SK-N-SH (cell line): ENCODE measurements at regions not wholly inside any gene's neighbourhood (a gene's known extent, or its start where the extent isn't known, plus 50 kb on each side); places are given as distances from the start of the nearest gene placed in this dataset.

Experiments
- CTCF ChIA-PET: fragments of 300-600, 350-600 bp; formaldehyde crosslinking; extraction: SDS; loops from one replicate; lab custom pipeline; 2021; lab: Yijun Ruan, JAX
- POLR2A ChIA-PET: fragments of 350-600 bp; sonication (Branson Sonifier 250); formaldehyde crosslinking; extraction: SDS; loops from one replicate; lab custom pipeline; 2020; ENCODE audit warnings: antibody characterized with exemption, inconsistent platforms; lab: Yijun Ruan, JAX
- DNase-seq: peaks from one replicate; pipeline ENCODE4 v3.0.0; 2012
- H2AFZ ChIP-seq: fragments of 200-600 bp; sonication (generic); 2 replicates; pipeline ENCODE4 v1.8.1; 2016; ENCODE audit warnings: antibody characterized with exemption, mild to moderate bottlenecking, low read depth
- H3F3A ChIP-seq: fragments of 200-600 bp; sonication (generic); replicated peaks from 2 replicates; pipeline ENCODE3; 2016; ENCODE audit warnings: antibody characterized with exemption, mild to moderate bottlenecking; ENCODE audit not compliant: insufficient read depth
- H3K27ac ChIP-seq, 2 experiments: fragments of 200-500 bp in 1 of 2; fragments of 200-600 bp in 1 of 2; sonication (Bioruptor generic) in 1 of 2; sonication (generic), shearing (Covaris generic) in 1 of 2; 2 replicates each; pipeline versions ENCODE4 v1.5.1 to v1.6.1; 2014 to 2016; ENCODE audit warnings: low read depth in 2 of 2, inconsistent platforms in 1 of 2, low read length in 1 of 2, mild to moderate bottlenecking in 1 of 2, mixed read lengths in 1 of 2
- H3K27me3 ChIP-seq: fragments of 200-600 bp; sonication (generic), shearing (Covaris generic); 2 replicates; pipeline ENCODE4 v1.6.1; 2016; ENCODE audit warnings: mixed run types; ENCODE audit not compliant: insufficient read depth
- H3K36me3 ChIP-seq, 2 experiments: fragments of 200-500 bp in 1 of 2; fragments of 200-600 bp in 1 of 2; sonication (Bioruptor generic) in 1 of 2; sonication (generic) in 1 of 2; replicated peaks in 1 of 2; 2 replicates each; pipeline versions ENCODE3 to v1.5.1; 2014 to 2016; ENCODE audit warnings: low read length in 1 of 2, mild to moderate bottlenecking in 1 of 2; ENCODE audit not compliant: insufficient read depth in 2 of 2, control insufficient read depth in 1 of 2
- H3K4me1 ChIP-seq, 2 experiments: fragments of 200-500 bp in 1 of 2; fragments of 200-600 bp in 1 of 2; sonication (Bioruptor generic) in 1 of 2; sonication (generic), shearing (Covaris generic) in 1 of 2; 2 replicates each; pipeline versions ENCODE4 v1.5.1 to v1.6.1; 2014 to 2016; ENCODE audit warnings: low read depth in 1 of 2, low read length in 1 of 2, mixed run types in 1 of 2; ENCODE audit not compliant: insufficient read depth in 2 of 2, control insufficient read depth in 1 of 2
- H3K4me2 ChIP-seq: fragments of 200-600 bp; sonication (generic), shearing (Covaris generic); 2 replicates; pipeline ENCODE4 v1.6.1; 2017; ENCODE audit warnings: mixed run types
- H3K4me3 ChIP-seq, 2 experiments: fragments of 200-500 bp in 1 of 2; fragments of 200-600 bp in 1 of 2; sonication (Bioruptor generic) in 1 of 2; sonication (generic), shearing (Covaris generic) in 1 of 2; 2 replicates each; pipeline versions ENCODE4 v1.5.1 to v1.8.1; 2014 to 2016; ENCODE audit warnings: low read depth in 2 of 2, inconsistent platforms in 1 of 2, low read length in 1 of 2, mild to moderate bottlenecking in 1 of 2, mixed read lengths in 1 of 2, moderate library complexity in 1 of 2
- H3K79me2 ChIP-seq: fragments of 200-600 bp; sonication (generic); 2 replicates; pipeline ENCODE4 v1.8.1; 2017; ENCODE audit warnings: mild to moderate bottlenecking; ENCODE audit not compliant: insufficient read depth
- H3K9ac ChIP-seq: fragments of 200-600 bp; sonication (generic); 2 replicates; pipeline ENCODE4 v1.6.1; 2017; ENCODE audit warnings: mixed run types
- H3K9me2 ChIP-seq: fragments of 200-600 bp; sonication (generic); 2 replicates; pipeline ENCODE4 v1.6.1; 2017; ENCODE audit warnings: mixed run types
- H3K9me3 ChIP-seq: fragments of 200-600 bp; sonication (generic); 2 replicates; pipeline ENCODE4 v1.6.1; 2017; ENCODE audit warnings: mixed run types, mild to moderate bottlenecking, moderate library complexity
- H4K20me1 ChIP-seq: fragments of 200-600 bp; sonication (generic); 2 replicates; pipeline ENCODE4 v1.6.1; 2017; ENCODE audit warnings: mild to moderate bottlenecking, mixed run types; ENCODE audit not compliant: insufficient read depth
- CTCF ChIP-seq: fragments of 200-600 bp; sonication (generic); IDR thresholded peaks from 2 replicates; pipeline ENCODE4 v1.6.1; 2017; ENCODE audit warnings: antibody characterized with exemption, mild to moderate bottlenecking, moderate library complexity
- EP300 ChIP-seq, 2 experiments: IDR thresholded peaks; 2 replicates each; pipeline versions ENCODE4 v1.4.0 to v1.6.1; 2012; ENCODE audit warnings: borderline replicate concordance in 1 of 2, low read depth in 1 of 2, low read length in 1 of 2
- EZH2phosphoT487 ChIP-seq: fragments of 200-600 bp; sonication (generic); IDR thresholded peaks from 2 replicates; pipeline ENCODE4 v1.6.1; 2017; ENCODE audit warnings: low read depth, mixed run types, mild to moderate bottlenecking, antibody characterized with exemption, moderate library complexity, borderline replicate concordance
- FOXM1 ChIP-seq: IDR thresholded peaks from 2 replicates; pipeline ENCODE4 v1.4.0; 2012; ENCODE audit warnings: low read depth, mild to moderate bottlenecking
- GABPA ChIP-seq: IDR thresholded peaks from 2 replicates; pipeline ENCODE4 v1.4.0; 2012; ENCODE audit warnings: low read depth, mild to moderate bottlenecking
- GATA2 ChIP-seq: sonication (generic); formaldehyde crosslinking; IDR thresholded peaks from 2 replicates; pipeline ENCODE4 v1.5.0; 2020; ENCODE audit warnings: mild to moderate bottlenecking, missing genetic modification reagents
- MAX ChIP-seq: IDR thresholded peaks from 2 replicates; pipeline ENCODE4 v1.4.0; 2012; ENCODE audit warnings: low read depth
- MXI1 ChIP-seq: IDR thresholded peaks from 2 replicates; pipeline ENCODE4 v1.6.1; 2012; ENCODE audit warnings: mild to moderate bottlenecking, low read depth, low read length, improper control_type of control experiment
- NRF1 ChIP-seq: IDR thresholded peaks from 2 replicates; pipeline ENCODE4 v1.6.1; 2012; ENCODE audit warnings: low read depth, mild to moderate bottlenecking, low read length
- POLR2AphosphoS5 ChIP-seq: IDR thresholded peaks from 2 replicates; pipeline ENCODE4 v1.6.1; 2012; ENCODE audit warnings: low read depth, low read length
- REST ChIP-seq: IDR thresholded peaks from 2 replicates; pipeline ENCODE4 v1.6.1; 2012; ENCODE audit warnings: mild to moderate bottlenecking, low read depth, low read length, moderate library complexity
- RXRA ChIP-seq: IDR thresholded peaks from 2 replicates; pipeline ENCODE4 v1.4.0; 2012; ENCODE audit warnings: low read depth, mild to moderate bottlenecking, borderline replicate concordance
- SIN3A ChIP-seq: IDR thresholded peaks from 2 replicates; pipeline ENCODE4 v1.6.1; 2012; ENCODE audit warnings: low read depth, mild to moderate bottlenecking, low read length, moderate library complexity, borderline replicate concordance
- TAF1 ChIP-seq: IDR thresholded peaks from 2 replicates; pipeline ENCODE4 v1.6.1; 2012; ENCODE audit warnings: low read depth, mild to moderate bottlenecking, low read length, moderate library complexity, borderline replicate concordance
- TCF12 ChIP-seq: IDR thresholded peaks from 2 replicates; pipeline ENCODE4 v1.4.0; 2012
- TEAD4 ChIP-seq: IDR thresholded peaks from 2 replicates; pipeline ENCODE4 v1.4.0; 2012; ENCODE audit warnings: mild to moderate bottlenecking, borderline replicate concordance; ENCODE audit not compliant: insufficient read depth
- USF1 ChIP-seq: IDR thresholded peaks from 2 replicates; pipeline ENCODE4 v1.4.0; 2012; ENCODE audit warnings: low read depth, borderline replicate concordance
- YY1 ChIP-seq: IDR thresholded peaks from 2 replicates; pipeline ENCODE4 v1.4.0; 2012; ENCODE audit warnings: low read depth, mild to moderate bottlenecking
- WGBS: methylation state at CpG from one replicate; pipeline ENCODE4 v1.1.6; 2017; ENCODE audit warnings: low lambda C conversion rate; 5-methylcytosine and 5-hydroxymethylcytosine counted together
- TF ChIP-seq, protein P1 (sequence below): IDR thresholded peaks from 2 replicates; pipeline ENCODE4; 2012

DNA sequence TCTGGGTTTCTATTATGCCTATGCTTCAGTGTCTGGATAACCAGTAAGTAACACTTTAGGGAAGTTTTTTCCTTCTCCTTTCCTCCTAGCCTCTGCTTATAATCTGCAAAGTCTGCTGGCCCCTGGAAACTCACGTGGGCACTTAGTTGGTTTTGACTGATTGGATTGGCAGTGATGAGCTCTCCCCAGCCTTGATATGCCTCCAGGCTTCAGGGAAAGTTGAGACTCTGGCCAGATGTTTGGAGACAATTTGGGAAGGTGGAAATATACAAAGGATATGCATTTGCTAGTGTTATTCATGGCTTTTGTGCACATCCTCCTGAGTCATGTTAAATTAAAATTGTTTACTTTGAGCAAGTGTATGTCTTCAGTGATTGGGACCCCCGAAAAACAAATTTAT lies 160.2 kb upstream of the IL12B start (continued):
- TF ChIP-seq TEAD4 (no peak), TCF12 (no peak), MAX (no peak), YY1 (no peak), MXI1 (no peak), EZH2phosphoT487 (no peak)
- TF ChIP-seq, protein P1, sequence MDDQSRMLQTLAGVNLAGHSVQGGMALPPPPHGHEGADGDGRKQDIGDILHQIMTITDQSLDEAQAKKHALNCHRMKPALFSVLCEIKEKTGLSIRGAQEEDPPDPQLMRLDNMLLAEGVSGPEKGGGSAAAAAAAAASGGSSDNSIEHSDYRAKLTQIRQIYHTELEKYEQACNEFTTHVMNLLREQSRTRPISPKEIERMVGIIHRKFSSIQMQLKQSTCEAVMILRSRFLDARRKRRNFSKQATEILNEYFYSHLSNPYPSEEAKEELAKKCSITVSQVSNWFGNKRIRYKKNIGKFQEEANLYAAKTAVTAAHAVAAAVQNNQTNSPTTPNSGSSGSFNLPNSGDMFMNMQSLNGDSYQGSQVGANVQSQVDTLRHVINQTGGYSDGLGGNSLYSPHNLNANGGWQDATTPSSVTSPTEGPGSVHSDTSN = no peak

DNA sequence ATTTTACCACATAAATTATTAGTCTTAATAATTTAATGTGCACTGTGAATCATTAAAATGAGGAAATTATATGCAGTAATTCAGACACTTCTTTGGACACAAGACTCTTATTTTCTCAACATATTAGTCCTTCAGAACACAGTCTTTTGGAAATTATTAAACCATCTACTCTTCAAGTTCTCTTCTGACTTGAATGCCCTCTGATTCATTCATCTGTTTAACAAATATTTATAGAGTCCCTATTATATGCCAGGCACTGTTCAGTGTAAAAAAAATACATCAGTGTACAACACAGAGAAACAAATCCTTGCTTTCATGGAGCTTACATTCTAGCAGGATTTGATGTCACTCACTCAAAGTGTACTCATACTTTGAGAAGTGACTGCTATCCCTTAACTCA lies 163.4 kb upstream of the IL12B start:
- Histone ChIP-seq H3K27me3 (no peaks in the 10 kb centered on the region), H3K9me2 (no peaks in the 10 kb centered on the region), H3F3A (no peaks in the 10 kb centered on the region), H3K79me2 (no peaks in the 10 kb centered on the region), H3K4me2 (no peak overlapping the region), H3K9me3 (no peaks in the 10 kb centered on the region), H3K36me3 (no peaks in the 10 kb centered on the region), H3K4me3 (no peak overlapping the region), H4K20me1 (no peaks in the 10 kb centered on the region), H3K27ac (no peak overlapping the region), H3K9ac (no peak overlapping the region), H2AFZ (no peak overlapping the region), H3K4me1 (no peaks in the 10 kb centered on the region)
- CTCF ChIA-PET = no interaction called here
- POLR2A ChIA-PET = no interaction called here
- TF ChIP-seq REST (no peak), GABPA (no peak), TCF12 (no peak), SIN3A (no peak)
- no peak for DNase-seq

GRCh38 chr5:159496773-159497172 lies 166.5 kb upstream of the IL12B start:
- Histone ChIP-seq H3K4me1 (no peaks in the 10 kb centered on the region), H3K79me2 (no peaks in the 10 kb centered on the region), H3F3A (no peaks in the 10 kb centered on the region), H3K4me3 (no peak overlapping the region), H2AFZ (no peak overlapping the region), H4K20me1 (no peaks in the 10 kb centered on the region), H3K9ac (no peak overlapping the region), H3K27me3 (no peaks in the 10 kb centered on the region), H3K36me3 (no peaks in the 10 kb centered on the region), H3K4me2 (no peak overlapping the region), H3K9me3 (no peaks in the 10 kb centered on the region), H3K9me2 (no peaks in the 10 kb centered on the region), H3K27ac (no peak overlapping the region)
- CTCF ChIA-PET = no interaction called here
- no peak for DNase-seq
- WGBS = 58% methylated on average over 7 of the region's 7 CpGs
- POLR2A ChIA-PET = no interaction called here
- TF ChIP-seq POLR2AphosphoS5 = no peak
- TF ChIP-seq FOXM1 = no peak
- no peak for TF ChIP-seq CTCF
- no peak for TF ChIP-seq TCF12
- TF ChIP-seq GATA2 (CRISPR knock-in tag) = no peak
- no peak for TF ChIP-seq NRF1
- TF ChIP-seq TAF1 = no peak
- no peak for TF ChIP-seq RXRA
- TF ChIP-seq GABPA = no peak
- no peak for TF ChIP-seq EP300 (IDR thresholded peaks at IDR 0.05; ENCODE audit: borderline replicate concordance in 1 of 2, low read depth in 1 of 2, low read length in 1 of 2)
- no peak for TF ChIP-seq USF1
- no peak for TF ChIP-seq YY1
